Gastroesophageal sphincter (tissue), 4 donors: ENCODE measurements at regions not wholly inside any gene's neighbourhood (a gene's known extent, or its start where the extent isn't known, plus 50 kb on each side); places are given as distances from the start of the nearest gene placed in this dataset.

Experiments used
- ATAC-seq: fragments of 150-250 bp; one replicate; pipeline ENCODE4 v1.9.1; 2016; ENCODE audit warnings: mild to moderate bottlenecking, moderate library complexity
- H3K27ac ChIP-seq, 4 donors: fragments of 200-600 bp; sonication (generic) in 3 of 4; 1 replicate in 3 of 4; 2 replicates in 1 of 4; pipeline ENCODE4 v1.5.1; 2016 to 2019
- H3K27me3 ChIP-seq: fragments of 200-600 bp; sonication (generic); one replicate; pipeline ENCODE4 v1.5.1; 2019
- H3K36me3 ChIP-seq, 2 donors: fragments of 200-600 bp; sonication (generic); one replicate each; pipeline ENCODE4 v1.5.1; 2019; ENCODE audit warnings: control low read depth in 1 of 2
- H3K4me1 ChIP-seq, 3 donors: fragments of 200-600 bp; sonication (generic); 1 replicate in 2 of 3; 2 replicates in 1 of 3; pipeline ENCODE4 v1.5.1; 2016 to 2019; ENCODE audit warnings: control low read depth in 2 of 3
- H3K4me3 ChIP-seq, 2 donors: fragments of 200-600 bp; sonication (generic); one replicate each; pipeline ENCODE4 v1.5.1; 2019; ENCODE audit warnings: mild to moderate bottlenecking in 1 of 2, moderate library complexity in 1 of 2
- H3K9me3 ChIP-seq, 3 donors: fragments of 200-600 bp; sonication (generic); one replicate each; pipeline ENCODE4 v1.5.1; 2017 to 2019; ENCODE audit warnings: control low read depth in 2 of 3
- EP300 ChIP-seq: sonication (generic); formaldehyde crosslinking; IDR thresholded peaks from one replicate; pipeline ENCODE4 v1.6.1; 2017; ENCODE audit warnings: antibody characterized with exemption, mild to moderate bottlenecking
- POLR2A ChIP-seq, 2 donors: fragments of 450-650 bp; IDR thresholded peaks; one replicate each; pipeline ENCODE4 v1.6.1; 2017; ENCODE audit warnings: antibody characterized with exemption in 2 of 2, mild to moderate bottlenecking in 2 of 2, moderate library complexity in 1 of 2
- POLR2AphosphoS5 ChIP-seq: sonication (generic); formaldehyde crosslinking; IDR thresholded peaks from one replicate; pipeline ENCODE4 v1.6.1; 2017; ENCODE audit warnings: antibody characterized with exemption
- WGBS, 2 donors: methylation state at CpG; one replicate each; pipeline ENCODE4 v1.1.5; 2018; ENCODE audit warnings: low coverage in 1 of 2; 5-methylcytosine and 5-hydroxymethylcytosine counted together
- TF ChIP-seq, protein P1 (sequence below), 4 experiments: fragments of 200-600 bp in 2 of 4; fragments of 450-650 bp in 2 of 4; sonication (generic) in 1 of 4; IDR thresholded peaks; one replicate each; pipeline ENCODE4 v1.5.1; 2017 to 2019; ENCODE audit warnings: antibody characterized with exemption in 4 of 4, mild to moderate bottlenecking in 2 of 4, moderate library complexity in 2 of 4

GRCh38 chr9:87233899-87234455, 263.7 kb upstream of the DAPK1 start:
- no peaks in the 10 kb centered on the region for H3K36me3 ChIP-seq
- 64 to 66% methylated on average over 13 to 15 of the region's 15 CpGs for WGBS, 2 donors
- ATAC-seq = no peak

GRCh38 chr9:87234854-87235253, 262.8 kb upstream of the DAPK1 start:
- no CpG with 5 or more reads among the region's 3 CpGs for WGBS, 2 donors

More at GRCh38 chr9:87233899-87234455, 263.7 kb upstream of the DAPK1 start:
- Histone ChIP-seq H3K9me3 (no peaks in the 10 kb centered on the region), H3K4me1 (no peaks in the 10 kb centered on the region), H3K27ac (no peak overlapping the region), H3K4me3 (no peak overlapping the region), H3K27me3 (no peaks in the 10 kb centered on the region)
- TF ChIP-seq POLR2A (IDR thresholded peaks at IDR 0.05) = no peak
- TF ChIP-seq POLR2AphosphoS5 = no peak
- TF ChIP-seq, protein P1, sequence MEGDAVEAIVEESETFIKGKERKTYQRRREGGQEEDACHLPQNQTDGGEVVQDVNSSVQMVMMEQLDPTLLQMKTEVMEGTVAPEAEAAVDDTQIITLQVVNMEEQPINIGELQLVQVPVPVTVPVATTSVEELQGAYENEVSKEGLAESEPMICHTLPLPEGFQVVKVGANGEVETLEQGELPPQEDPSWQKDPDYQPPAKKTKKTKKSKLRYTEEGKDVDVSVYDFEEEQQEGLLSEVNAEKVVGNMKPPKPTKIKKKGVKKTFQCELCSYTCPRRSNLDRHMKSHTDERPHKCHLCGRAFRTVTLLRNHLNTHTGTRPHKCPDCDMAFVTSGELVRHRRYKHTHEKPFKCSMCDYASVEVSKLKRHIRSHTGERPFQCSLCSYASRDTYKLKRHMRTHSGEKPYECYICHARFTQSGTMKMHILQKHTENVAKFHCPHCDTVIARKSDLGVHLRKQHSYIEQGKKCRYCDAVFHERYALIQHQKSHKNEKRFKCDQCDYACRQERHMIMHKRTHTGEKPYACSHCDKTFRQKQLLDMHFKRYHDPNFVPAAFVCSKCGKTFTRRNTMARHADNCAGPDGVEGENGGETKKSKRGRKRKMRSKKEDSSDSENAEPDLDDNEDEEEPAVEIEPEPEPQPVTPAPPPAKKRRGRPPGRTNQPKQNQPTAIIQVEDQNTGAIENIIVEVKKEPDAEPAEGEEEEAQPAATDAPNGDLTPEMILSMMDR (IDR thresholded peaks at IDR 0.05) = no peak
- TF ChIP-seq EP300 = no peak

GRCh38 chr9:87236546-87236945, 261.1 kb upstream of the DAPK1 start:
- H3K27ac ChIP-seq = no peak overlapping the region
- ATAC-seq = no peak
- WGBS, 2 donors = 92 to 100% methylated on average over 1 of the region's 1 CpG
- no peaks in the 10 kb centered on the region for H3K27me3 ChIP-seq
- no peaks in the 10 kb centered on the region for H3K36me3 ChIP-seq
- no peaks in the 10 kb centered on the region for H3K4me1 ChIP-seq
- no peak overlapping the region for H3K4me3 ChIP-seq
- TF ChIP-seq POLR2AphosphoS5 = no peak
- TF ChIP-seq, protein P1 (IDR thresholded peaks at IDR 0.05) = no peak
- no peak for TF ChIP-seq EP300
- TF ChIP-seq POLR2A (IDR thresholded peaks at IDR 0.05) = no peak
- no peaks in the 10 kb centered on the region for H3K9me3 ChIP-seq

More at GRCh38 chr9:87234854-87235253, 262.8 kb upstream of the DAPK1 start:
- TF ChIP-seq POLR2AphosphoS5 (no peak), POLR2A (IDR thresholded peaks at IDR 0.05) (no peak), EP300 (no peak)
- TF ChIP-seq, protein P1 (IDR thresholded peaks at IDR 0.05) = no peak
- Histone ChIP-seq H3K36me3 (no peaks in the 10 kb centered on the region), H3K4me3 (no peak overlapping the region), H3K27ac (no peak overlapping the region), H3K4me1 (no peaks in the 10 kb centered on the region), H3K9me3 (no peaks in the 10 kb centered on the region), H3K27me3 (no peaks in the 10 kb centered on the region)
- ATAC-seq = no peak

GRCh38 chr9:87237336-87237735, 260.3 kb upstream of the DAPK1 start:
- H3K27me3 ChIP-seq = no peaks in the 10 kb centered on the region
- H3K4me3 ChIP-seq = no peak overlapping the region
- WGBS, 2 donors = 68 to 80% methylated on average over 3 to 4 of the region's 4 CpGs
- no peak for ATAC-seq
- H3K27ac ChIP-seq = no peak overlapping the region
- H3K36me3 ChIP-seq = no peaks in the 10 kb centered on the region
- H3K9me3 ChIP-seq = no peaks in the 10 kb centered on the region
- no peaks in the 10 kb centered on the region for H3K4me1 ChIP-seq
- TF ChIP-seq, protein P1 (IDR thresholded peaks at IDR 0.05) = no peak
- TF ChIP-seq POLR2A (IDR thresholded peaks at IDR 0.05) (no peak), EP300 (no peak)

GRCh38 chr9:87238545-87238944, 259.1 kb upstream of the DAPK1 start:
- no peak overlapping the region for H3K4me3 ChIP-seq
- no peaks in the 10 kb centered on the region for H3K9me3 ChIP-seq
- 73 to 77% methylated on average over 5 of the region's 5 CpGs for WGBS, 2 donors
- no peaks in the 10 kb centered on the region for H3K27me3 ChIP-seq
- ATAC-seq = no peak
- H3K27ac ChIP-seq = no peak overlapping the region
- no peaks in the 10 kb centered on the region for H3K36me3 ChIP-seq
- H3K4me1 ChIP-seq = no peaks in the 10 kb centered on the region
- TF ChIP-seq, protein P1 (IDR thresholded peaks at IDR 0.05) = no peak
- TF ChIP-seq POLR2AphosphoS5 = no peak
- no peak for TF ChIP-seq POLR2A (IDR thresholded peaks at IDR 0.05)
- TF ChIP-seq EP300 = no peak
